ENCODE measurements at regions not wholly inside any gene's neighbourhood (a gene's known extent, or its start where the extent isn't known, plus 50 kb on each side); places are given as distances from the start of the nearest gene placed in this dataset.
"Not testable (repeated sequence)": the region's sequence is repeated elsewhere in the genome, so short reads cannot be mapped to it uniquely, and the experiment has no call there.

DNA sequence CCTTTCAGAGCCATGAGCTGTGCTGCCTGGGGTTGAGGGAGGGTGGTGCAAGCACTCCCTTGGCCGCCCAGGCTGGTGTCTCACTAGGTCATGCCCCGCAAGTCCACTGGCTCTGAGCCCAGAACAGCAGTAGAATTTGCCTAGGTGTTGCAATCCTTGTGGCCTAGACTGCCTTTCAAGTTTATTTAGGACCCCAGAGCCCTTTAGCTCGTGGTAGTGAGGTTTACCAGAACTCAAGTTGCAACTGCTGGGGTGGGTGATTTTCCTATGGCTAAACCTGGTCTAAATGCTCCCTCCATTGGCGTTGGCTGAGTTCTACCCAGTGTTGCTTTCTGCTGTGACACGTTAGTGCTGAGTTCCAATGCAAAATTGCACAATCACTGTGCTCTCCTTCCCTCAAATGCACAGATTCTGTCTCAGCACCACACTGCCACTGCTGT lies 287.2 kb downstream of the BCAT1 start:
- ATAC-seq, result no peak
- H3K27me3 Mint-ChIP-seq, result no peaks in the 10 kb centered on the region
- no peaks in the 10 kb centered on the region for H3K36me3 Mint-ChIP-seq
- H3K4me1 Mint-ChIP-seq, result no peaks in the 10 kb centered on the region
- no peak overlapping the region for H3K27ac Mint-ChIP-seq
- no peaks in the 10 kb centered on the region for H3K9me3 Mint-ChIP-seq
- no peak overlapping the region for H3K4me3 Mint-ChIP-seq

DNA sequence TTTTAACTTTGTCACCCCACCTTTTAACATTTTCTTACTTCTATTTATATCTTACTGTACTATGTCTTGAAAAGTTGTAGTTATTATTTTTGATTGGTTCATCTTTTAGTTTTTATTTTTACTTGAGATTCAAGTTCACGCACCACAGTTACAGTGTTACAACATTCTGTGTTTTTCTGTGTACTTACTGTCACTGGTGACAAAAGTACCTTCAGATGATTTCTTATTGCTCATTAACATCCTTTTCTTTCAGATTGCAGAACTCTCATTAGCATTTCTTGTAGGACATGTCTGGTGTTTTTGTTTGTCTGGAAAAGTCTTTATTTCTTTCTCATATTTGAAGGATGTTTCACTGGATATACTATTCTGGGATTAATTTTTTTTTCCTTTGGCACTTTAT lies 289.9 kb downstream of the BCAT1 start:
- no peak overlapping the region for H3K27ac Mint-ChIP-seq

DNA sequence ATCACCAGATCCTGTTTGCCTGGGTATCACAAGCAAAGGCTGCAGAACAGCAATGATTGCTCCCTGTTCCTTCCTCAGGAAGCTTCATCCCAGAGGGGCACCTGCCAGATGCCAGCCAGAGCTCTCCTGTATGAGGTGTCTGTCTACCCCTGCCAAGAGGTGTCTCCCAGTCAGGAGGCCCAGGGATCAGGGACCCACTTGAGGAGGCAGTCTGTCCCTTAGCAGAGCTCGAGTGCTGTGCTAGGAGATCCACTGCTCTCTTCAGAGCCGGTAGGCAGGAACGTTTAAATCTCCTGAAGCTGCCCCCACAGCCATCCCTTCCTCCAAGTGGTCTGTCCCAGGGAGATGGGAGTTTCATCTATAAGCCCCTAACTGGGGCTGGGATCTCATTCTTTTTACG lies 294.6 kb downstream of the BCAT1 start:
- not testable (repeated sequence) for H3K27me3 Mint-ChIP-seq, H3K27ac Mint-ChIP-seq, H3K4me1 Mint-ChIP-seq, H3K4me3 Mint-ChIP-seq, H3K9me3 Mint-ChIP-seq, H3K36me3 Mint-ChIP-seq, ATAC-seq

More for the DNA sequence above, 289.9 kb downstream of the BCAT1 start:
- Mint-ChIP-seq H3K9me3 (no peaks in the 10 kb centered on the region), H3K36me3 (no peaks in the 10 kb centered on the region), H3K4me3 (no peak overlapping the region), H3K4me1 (no peaks in the 10 kb centered on the region), H3K27me3 (no peaks in the 10 kb centered on the region)
- no peak for ATAC-seq

DNA sequence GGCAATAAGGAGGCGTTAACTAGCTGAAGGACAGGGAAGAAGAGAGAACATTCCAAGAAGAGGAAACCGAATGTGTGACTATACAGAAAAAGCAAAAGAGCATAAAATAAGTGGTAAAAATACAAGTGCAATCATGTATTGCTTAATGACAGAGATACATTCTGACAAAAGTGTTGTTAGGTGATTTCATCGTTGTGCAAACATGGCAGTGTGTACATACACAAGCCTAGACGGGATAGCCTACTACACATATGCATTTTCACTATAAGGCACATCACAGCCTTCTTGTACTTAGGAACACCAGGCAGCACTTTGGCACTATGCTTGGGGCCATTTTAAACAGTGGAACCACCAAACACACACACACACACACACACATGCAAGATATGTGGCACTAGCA lies 299.3 kb downstream of the BCAT1 start:
- H3K9me3 Mint-ChIP-seq, result peaks cover 5% of the 10 kb centered on the region
- H3K4me1 Mint-ChIP-seq, result peaks cover 10% of the 10 kb centered on the region
- H3K36me3 Mint-ChIP-seq, result no peaks in the 10 kb centered on the region
- H3K27me3 Mint-ChIP-seq, result no peaks in the 10 kb centered on the region
- no peak for ATAC-seq
- H3K4me3 Mint-ChIP-seq, result no peak overlapping the region
- H3K27ac Mint-ChIP-seq, result no peak overlapping the region

DNA sequence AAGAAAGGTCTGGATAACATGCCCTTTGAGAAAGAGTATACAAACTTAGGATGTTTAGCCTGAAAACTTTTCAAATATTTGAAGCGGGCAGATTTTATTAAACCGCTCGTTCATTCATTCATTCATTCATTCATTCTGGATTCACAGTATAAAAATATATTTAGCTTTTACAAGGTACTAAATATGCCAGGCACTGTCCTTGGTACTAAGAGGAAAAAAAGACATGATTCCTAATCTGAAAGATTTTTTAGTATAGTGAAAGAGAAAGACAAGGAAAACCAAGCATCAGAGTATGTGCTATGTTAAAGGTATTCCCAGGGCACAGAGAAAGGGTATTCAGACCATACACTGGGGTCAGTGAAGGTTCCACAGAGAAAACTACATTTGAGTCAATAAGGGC lies 299.7 kb downstream of the BCAT1 start:
- H3K9me3 Mint-ChIP-seq, result peaks cover 5% of the 10 kb centered on the region
- peaks cover 10% of the 10 kb centered on the region for H3K4me1 Mint-ChIP-seq
- H3K27me3 Mint-ChIP-seq, result no peaks in the 10 kb centered on the region
- ATAC-seq, result no peak
- H3K36me3 Mint-ChIP-seq, result no peaks in the 10 kb centered on the region
- H3K27ac Mint-ChIP-seq, result no peak overlapping the region
- H3K4me3 Mint-ChIP-seq, result no peak overlapping the region

DNA sequence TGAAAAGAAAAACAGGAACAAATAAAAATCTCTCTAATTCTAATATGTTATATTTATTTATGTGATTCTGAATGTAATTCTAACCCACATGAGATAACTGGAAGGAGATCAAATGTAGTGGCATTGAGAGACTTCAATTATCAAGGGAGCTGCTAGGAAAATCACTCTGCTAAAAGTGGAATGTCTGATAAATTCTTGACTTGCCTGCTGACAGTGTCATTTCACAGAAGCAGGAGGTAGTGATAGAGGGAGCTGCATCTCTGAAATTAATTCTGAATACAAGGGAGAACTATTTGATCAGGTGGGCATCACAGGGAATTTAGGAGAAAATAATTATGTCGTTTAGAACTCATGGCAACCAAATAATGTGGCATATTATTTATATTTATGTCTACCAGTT lies 303.6 kb downstream of the BCAT1 start:
- H3K4me1 Mint-ChIP-seq, result peaks cover 17% of the 10 kb centered on the region
- no peak for ATAC-seq
- no peak overlapping the region for H3K4me3 Mint-ChIP-seq
- H3K27ac Mint-ChIP-seq, result no peak overlapping the region
- H3K9me3 Mint-ChIP-seq, result no peaks in the 10 kb centered on the region
- H3K36me3 Mint-ChIP-seq, result no peaks in the 10 kb centered on the region
- H3K27me3 Mint-ChIP-seq, result no peaks in the 10 kb centered on the region

DNA sequence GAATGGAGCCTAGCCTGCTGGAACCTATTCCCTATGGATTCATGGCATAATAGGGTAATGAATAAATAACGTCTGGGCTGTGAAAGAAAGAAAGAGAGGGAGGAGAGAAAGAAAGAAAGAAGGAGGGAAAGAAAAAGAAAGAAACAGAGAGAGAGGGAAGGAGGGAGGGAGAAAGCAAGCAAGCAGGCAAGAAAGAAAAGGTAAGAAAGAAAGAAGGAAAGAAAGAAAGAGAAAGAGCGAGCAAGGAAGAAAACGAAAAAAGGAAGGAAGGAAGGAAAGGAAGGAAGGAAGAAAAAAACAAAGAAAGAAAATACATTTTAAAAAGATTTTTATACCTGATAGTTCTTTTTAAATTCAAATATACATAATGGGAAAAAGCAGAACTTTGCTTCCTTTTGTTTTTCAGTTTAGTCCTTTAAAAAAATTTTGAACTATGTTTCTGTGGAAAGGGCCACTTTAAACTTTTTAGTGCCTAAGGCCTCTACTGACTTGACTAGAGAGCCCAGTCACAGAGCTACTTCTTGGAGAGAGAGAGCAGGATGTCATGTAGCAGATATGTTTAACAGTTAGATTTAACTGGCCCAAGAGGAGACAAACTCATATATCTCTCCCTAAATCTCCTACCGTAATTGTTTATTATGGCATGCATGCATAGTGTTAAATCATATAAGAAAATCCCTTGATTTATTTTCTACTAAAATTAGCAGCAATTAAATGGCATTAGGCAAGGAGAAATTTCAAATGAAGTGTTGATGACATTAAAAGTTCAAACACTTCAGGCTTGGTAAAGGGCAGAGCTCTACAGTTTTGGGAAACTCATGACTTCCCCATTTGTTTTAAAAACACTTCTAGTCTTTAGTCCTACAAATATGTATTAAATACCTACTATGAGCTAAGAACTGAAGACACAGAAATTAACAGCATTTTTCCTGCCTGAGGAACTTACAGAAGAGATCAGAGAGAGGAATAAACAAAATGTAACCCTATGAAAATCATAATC lies 305.5 kb downstream of the BCAT1 start:
- Mint-ChIP-seq H3K9me3 (no peaks in the 10 kb centered on the region), H3K4me1 (peaks cover 17% of the 10 kb centered on the region), H3K27me3 (no peaks in the 10 kb centered on the region), H3K4me3 (no peak overlapping the region), H3K27ac (no peak overlapping the region), H3K36me3 (no peaks in the 10 kb centered on the region)
- ATAC-seq, result no peak

DNA sequence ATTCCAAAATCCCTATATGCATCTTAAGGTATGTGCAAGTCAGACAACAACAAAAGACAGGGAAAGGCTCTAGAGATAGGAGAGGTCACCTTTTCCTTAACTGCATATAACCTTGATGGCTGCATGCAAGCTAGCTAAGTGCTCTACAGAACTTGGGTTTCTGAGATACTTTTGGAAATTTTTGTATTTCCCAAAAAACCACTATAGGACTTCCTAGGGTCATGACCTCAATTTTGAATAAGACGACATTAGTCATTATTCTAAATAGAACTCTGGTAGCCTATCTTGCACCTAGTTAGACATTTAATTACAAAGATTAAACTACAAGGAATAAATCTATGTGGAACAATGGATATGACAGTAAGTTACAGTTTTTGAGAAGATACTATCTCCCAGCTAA lies 309.3 kb downstream of the BCAT1 start:
- Mint-ChIP-seq H3K4me1 (peaks cover 7% of the 10 kb centered on the region), H3K36me3 (no peaks in the 10 kb centered on the region), H3K9me3 (no peaks in the 10 kb centered on the region), H3K27me3 (no peaks in the 10 kb centered on the region), H3K27ac (no peak overlapping the region), H3K4me3 (no peak overlapping the region)
- ATAC-seq, result no peak

DNA sequence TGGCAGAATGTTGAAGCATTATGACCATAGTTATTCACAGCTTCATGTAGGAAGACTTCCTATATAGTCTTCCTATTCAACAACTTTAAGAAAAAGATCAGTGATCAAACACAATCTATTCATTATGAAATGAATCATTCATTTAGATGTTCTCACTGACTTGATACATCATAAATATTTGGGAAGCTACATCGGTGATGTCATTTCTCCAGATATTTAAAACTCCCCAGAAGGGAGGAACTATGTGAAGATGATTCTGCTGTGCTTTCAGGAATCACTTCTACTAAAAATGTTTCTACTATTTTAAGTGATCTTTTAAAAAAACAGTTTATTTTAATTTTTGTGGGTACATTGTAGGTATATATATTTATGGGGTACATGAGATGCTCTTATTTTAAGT lies 316.4 kb downstream of the BCAT1 start:
- H3K27ac Mint-ChIP-seq, result no peak overlapping the region
- no peak overlapping the region for H3K4me3 Mint-ChIP-seq
- H3K9me3 Mint-ChIP-seq, result no peaks in the 10 kb centered on the region
- no peak for ATAC-seq
- H3K27me3 Mint-ChIP-seq, result no peaks in the 10 kb centered on the region
- no peaks in the 10 kb centered on the region for H3K36me3 Mint-ChIP-seq
- H3K4me1 Mint-ChIP-seq, result no peaks in the 10 kb centered on the region

DNA sequence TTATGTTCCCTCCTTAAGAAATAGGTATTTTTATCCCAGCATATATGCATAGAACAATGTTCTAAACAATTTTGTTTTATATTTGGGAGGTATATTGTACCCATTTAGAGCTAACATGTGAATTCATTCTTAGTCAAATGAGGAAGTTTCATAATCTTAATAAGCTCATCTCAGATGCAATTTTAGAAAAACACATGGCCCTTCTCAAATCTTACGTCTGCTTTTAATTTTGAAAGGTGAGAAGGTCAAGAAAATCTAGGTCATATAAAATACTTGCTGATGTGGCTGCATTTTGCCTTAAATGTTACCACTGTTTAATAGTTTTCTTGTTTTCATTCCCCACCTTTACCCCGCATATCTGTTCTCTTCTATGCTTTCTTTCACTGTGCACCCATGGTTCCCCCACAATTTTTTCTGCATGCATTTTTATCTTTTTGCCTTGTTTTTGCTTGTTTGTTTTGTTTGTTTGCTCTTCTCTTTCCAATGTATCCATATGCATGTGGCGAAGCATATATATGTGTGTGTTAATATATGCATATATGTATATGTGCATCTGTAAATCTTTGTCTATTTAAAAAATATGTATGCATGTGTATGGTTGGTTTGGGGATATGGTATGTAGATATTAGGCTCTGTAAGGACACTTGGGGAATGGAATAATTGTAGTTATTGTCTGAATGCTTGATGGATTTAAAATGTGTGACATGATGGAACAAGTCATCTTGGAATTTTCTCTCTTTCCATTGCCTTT lies 317.1 kb downstream of the BCAT1 start:
- H3K36me3 Mint-ChIP-seq, result no peaks in the 10 kb centered on the region
- no peaks in the 10 kb centered on the region for H3K4me1 Mint-ChIP-seq
- no peak overlapping the region for H3K27ac Mint-ChIP-seq
- no peaks in the 10 kb centered on the region for H3K9me3 Mint-ChIP-seq
- no peak for ATAC-seq
- H3K4me3 Mint-ChIP-seq, result no peak overlapping the region
- no peaks in the 10 kb centered on the region for H3K27me3 Mint-ChIP-seq

DNA sequence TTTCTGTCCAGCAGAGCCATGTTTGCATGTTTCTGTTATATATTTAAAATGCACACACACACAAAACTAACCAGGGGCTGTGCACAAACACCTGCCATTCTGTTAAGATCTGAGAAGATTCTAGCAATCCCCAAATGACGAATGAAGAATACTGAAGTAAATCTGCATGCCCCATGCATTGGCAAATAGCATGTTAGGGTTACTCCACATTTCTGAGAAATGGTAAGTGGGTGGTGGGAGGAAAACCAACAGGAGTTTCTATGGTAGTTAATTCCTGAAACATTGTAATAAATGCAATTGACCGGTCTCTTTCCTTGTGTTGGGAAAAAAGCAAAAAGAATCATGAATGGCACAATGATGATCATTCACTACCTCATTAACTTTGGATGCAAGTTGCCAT lies 318.0 kb downstream of the BCAT1 start:
- H3K4me1 Mint-ChIP-seq, result no peaks in the 10 kb centered on the region
- no peak overlapping the region for H3K27ac Mint-ChIP-seq
- no peak for ATAC-seq
- H3K9me3 Mint-ChIP-seq, result no peaks in the 10 kb centered on the region
- H3K4me3 Mint-ChIP-seq, result no peak overlapping the region
- no peaks in the 10 kb centered on the region for H3K27me3 Mint-ChIP-seq
- H3K36me3 Mint-ChIP-seq, result no peaks in the 10 kb centered on the region

DNA sequence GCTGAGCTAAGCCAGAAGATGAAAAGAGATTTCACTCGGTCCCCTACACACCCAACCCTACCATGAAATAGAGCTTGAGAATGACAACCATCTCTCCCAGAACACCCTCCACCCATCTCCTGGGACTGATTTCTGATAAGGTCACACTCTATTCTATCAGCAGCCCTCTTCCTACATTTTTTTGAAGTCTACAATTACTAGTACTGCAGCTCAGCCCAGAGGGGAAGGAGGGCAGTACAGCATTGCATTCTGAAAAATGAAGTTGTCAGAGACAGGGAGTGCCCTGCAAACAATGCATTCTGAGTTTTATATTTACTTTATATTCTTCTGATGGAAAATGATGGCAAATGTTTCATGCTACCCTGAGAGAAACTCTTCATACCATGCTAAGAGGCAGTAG lies 318.5 kb downstream of the BCAT1 start:
- Mint-ChIP-seq H3K4me1 (no peaks in the 10 kb centered on the region), H3K27me3 (no peaks in the 10 kb centered on the region), H3K27ac (no peak overlapping the region), H3K4me3 (no peak overlapping the region), H3K9me3 (no peaks in the 10 kb centered on the region), H3K36me3 (no peaks in the 10 kb centered on the region)
- ATAC-seq, result no peak

DNA sequence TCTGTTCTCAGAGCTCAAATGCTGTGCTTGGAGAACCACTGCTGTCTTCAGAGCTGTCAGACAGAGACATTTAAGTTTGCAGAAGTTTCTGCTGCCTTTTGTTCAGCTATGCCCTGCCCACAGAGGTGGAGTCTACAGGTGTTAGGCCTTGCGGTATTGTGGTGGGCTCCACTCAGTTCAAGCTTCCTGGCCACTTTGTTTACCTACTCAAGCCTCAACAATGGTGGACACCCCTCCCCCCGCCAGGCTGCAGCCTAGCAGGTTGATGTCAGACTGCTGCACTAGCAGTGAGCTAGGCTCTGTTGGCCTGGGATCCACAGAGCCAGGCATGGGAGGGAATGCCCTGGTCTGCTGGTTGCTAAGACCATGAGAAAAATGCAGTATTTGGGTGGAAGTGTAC lies 323.8 kb downstream of the BCAT1 start:
- peaks cover 4% of the 10 kb centered on the region for H3K9me3 Mint-ChIP-seq
- H3K27ac Mint-ChIP-seq, result no peak overlapping the region
- no peaks in the 10 kb centered on the region for H3K4me1 Mint-ChIP-seq
- H3K36me3 Mint-ChIP-seq, result no peaks in the 10 kb centered on the region
- H3K27me3 Mint-ChIP-seq, result no peaks in the 10 kb centered on the region
- ATAC-seq, result no peak
- no peak overlapping the region for H3K4me3 Mint-ChIP-seq

DNA sequence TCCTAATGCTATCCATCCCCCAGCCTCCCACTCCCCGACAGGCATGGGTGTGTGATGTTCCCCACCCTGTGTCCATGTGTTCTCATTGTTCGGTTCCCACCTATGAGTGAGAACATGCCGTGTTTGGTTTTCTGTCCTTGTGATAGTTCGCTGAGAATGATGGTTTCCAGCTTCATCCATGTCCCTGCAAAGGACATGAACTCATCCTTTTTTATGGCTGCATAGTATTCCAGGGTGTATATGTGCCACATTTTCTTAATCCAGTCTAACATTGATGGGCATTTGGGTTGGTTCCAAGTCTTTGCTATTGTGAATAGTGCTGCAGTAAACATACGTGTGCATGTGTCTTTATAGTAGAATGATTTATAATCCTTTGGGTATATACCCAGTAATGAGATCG lies 328.9 kb downstream of the BCAT1 start:
- ATAC-seq, H3K27me3 Mint-ChIP-seq, H3K9me3 Mint-ChIP-seq, H3K27ac Mint-ChIP-seq, H3K4me1 Mint-ChIP-seq, H3K4me3 Mint-ChIP-seq, H3K36me3 Mint-ChIP-seq: not testable (repeated sequence)

DNA sequence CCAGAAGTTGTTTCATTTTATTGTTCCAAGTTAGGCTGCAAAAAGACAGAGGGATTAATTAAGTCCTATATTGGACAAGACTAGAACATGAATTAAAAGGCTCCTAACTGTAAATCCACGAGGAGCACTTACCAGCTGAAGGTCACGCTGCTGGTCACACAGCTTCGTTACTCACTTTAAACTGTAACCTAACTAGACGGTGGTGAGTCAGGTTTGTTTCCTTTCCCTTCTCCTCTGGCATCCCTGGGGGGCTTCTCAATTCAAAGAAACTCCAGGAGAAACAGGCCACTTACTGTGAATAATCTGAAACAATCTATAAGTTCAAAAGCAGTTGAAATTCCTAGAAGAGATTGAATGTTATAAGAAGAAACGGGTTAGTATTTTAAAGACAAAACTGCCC lies 331.4 kb downstream of the BCAT1 start:
- no peak for ATAC-seq
- H3K27ac Mint-ChIP-seq, result no peak overlapping the region
- H3K4me1 Mint-ChIP-seq, result no peaks in the 10 kb centered on the region
- H3K4me3 Mint-ChIP-seq, result no peak overlapping the region
- no peaks in the 10 kb centered on the region for H3K27me3 Mint-ChIP-seq
- H3K36me3 Mint-ChIP-seq, result no peaks in the 10 kb centered on the region
- peaks cover 4% of the 10 kb centered on the region for H3K9me3 Mint-ChIP-seq

DNA sequence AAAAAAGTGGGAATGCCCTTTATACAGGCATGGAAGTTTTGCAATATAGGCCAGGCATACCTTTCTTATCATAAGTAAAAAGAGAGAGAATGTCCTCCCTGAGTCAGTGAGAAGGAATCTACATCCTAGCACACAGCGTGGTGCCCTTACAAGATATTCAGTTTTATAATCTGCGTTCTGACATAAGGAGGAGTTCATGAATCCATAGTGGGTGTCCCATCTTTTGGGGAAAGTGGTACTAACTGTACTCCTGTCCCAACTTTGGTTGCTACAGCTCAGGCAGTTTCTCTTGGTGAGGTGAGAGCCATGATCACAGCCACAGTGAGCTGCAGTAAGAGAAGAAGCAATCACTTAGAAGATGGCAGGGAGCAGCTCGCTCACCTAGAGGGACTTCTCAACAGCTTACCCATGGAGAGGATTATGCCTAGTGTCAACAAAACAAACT lies 332.9 kb downstream of the BCAT1 start:
- Mint-ChIP-seq H3K36me3 (no peaks in the 10 kb centered on the region), H3K4me1 (no peaks in the 10 kb centered on the region), H3K4me3 (no peak overlapping the region), H3K27ac (no peak overlapping the region), H3K27me3 (no peaks in the 10 kb centered on the region), H3K9me3 (no peaks in the 10 kb centered on the region)
- ATAC-seq, result no peak

Measured in stimulated activated memory B cell treated with anti-CD40 and anti-IgM and Interleukin-4, amounts not matched to agents 10 μg/mL and 1 μg/mL and 100 μg/mL, for 72 hours (primary cell).